ENCODE measurements at regions not wholly inside any gene's neighbourhood (a gene's known extent, or its start where the extent isn't known, plus 50 kb on each side); places are given as distances from the start of the nearest gene placed in this dataset.
"Not testable (repeated sequence)": the region's sequence is repeated elsewhere in the genome, so short reads cannot be mapped to it uniquely, and the experiment has no call there.

DNA sequence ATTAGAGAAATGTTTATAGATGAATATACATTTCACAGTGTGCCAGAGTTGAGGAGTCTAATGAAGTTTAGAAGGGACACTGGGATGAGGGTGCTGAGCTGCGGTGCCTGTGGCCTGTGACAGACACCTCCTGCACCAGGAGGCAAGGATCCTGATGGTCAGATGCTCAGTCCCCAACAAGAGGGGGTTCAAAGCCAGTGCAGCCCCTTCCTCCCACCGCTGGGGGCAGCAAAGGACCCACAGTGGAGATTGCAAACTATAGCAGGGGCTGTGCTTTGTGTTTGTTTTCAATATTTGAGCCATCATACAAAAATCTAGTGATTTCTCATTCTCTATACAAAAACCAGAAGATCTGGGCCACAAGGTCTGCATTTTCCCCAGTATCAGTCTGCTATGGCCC is 170.5 kb upstream of the PLGLB2 start:
- TF ChIP-seq POLR2A (IDR thresholded peaks at IDR 0.05; ENCODE audit: extremely low read depth, insufficient read length); MYC (IDR thresholded peaks at IDR 0.05; ENCODE audit: low read depth, low read length): not testable (repeated sequence)
- TF ChIP-seq, protein P1, sequence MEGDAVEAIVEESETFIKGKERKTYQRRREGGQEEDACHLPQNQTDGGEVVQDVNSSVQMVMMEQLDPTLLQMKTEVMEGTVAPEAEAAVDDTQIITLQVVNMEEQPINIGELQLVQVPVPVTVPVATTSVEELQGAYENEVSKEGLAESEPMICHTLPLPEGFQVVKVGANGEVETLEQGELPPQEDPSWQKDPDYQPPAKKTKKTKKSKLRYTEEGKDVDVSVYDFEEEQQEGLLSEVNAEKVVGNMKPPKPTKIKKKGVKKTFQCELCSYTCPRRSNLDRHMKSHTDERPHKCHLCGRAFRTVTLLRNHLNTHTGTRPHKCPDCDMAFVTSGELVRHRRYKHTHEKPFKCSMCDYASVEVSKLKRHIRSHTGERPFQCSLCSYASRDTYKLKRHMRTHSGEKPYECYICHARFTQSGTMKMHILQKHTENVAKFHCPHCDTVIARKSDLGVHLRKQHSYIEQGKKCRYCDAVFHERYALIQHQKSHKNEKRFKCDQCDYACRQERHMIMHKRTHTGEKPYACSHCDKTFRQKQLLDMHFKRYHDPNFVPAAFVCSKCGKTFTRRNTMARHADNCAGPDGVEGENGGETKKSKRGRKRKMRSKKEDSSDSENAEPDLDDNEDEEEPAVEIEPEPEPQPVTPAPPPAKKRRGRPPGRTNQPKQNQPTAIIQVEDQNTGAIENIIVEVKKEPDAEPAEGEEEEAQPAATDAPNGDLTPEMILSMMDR (IDR thresholded peaks at IDR 0.05; ENCODE audit: low read depth, low read length): not testable (repeated sequence)
- TF ChIP-seq, protein P2, sequence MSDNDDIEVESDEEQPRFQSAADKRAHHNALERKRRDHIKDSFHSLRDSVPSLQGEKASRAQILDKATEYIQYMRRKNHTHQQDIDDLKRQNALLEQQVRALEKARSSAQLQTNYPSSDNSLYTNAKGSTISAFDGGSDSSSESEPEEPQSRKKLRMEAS (IDR thresholded peaks at IDR 0.05; ENCODE audit: low read depth, low read length): not testable (repeated sequence)
